ENCODE measurements at regions not wholly inside any gene's neighbourhood (a gene's known extent, or its start where the extent isn't known, plus 50 kb on each side); places are given as distances from the start of the nearest gene placed in this dataset.

DNA sequence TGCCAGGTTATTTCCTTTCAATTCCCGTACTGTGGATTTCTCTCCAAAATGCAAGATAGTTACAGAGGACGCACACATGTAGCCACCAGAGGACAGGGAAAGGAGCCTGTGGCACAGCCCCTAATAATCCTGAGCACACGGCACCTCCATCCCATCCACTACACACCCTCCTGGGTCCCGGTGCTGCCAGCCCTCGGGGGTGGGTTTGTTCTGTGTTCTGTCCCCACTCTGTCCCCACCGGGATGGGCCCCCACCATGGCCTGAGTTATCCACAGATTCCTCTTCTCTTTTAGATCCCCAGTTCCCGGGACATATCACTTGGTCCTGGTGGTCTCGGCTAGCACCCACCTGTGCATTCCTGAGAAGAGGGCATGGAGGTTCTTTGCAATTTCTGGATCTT, 196.9 kb upstream of the PPP2R2D start:
- TF ChIP-seq, protein P1, sequence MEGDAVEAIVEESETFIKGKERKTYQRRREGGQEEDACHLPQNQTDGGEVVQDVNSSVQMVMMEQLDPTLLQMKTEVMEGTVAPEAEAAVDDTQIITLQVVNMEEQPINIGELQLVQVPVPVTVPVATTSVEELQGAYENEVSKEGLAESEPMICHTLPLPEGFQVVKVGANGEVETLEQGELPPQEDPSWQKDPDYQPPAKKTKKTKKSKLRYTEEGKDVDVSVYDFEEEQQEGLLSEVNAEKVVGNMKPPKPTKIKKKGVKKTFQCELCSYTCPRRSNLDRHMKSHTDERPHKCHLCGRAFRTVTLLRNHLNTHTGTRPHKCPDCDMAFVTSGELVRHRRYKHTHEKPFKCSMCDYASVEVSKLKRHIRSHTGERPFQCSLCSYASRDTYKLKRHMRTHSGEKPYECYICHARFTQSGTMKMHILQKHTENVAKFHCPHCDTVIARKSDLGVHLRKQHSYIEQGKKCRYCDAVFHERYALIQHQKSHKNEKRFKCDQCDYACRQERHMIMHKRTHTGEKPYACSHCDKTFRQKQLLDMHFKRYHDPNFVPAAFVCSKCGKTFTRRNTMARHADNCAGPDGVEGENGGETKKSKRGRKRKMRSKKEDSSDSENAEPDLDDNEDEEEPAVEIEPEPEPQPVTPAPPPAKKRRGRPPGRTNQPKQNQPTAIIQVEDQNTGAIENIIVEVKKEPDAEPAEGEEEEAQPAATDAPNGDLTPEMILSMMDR (IDR thresholded peaks at IDR 0.05) = no peak
- TF ChIP-seq POLR2AphosphoS5 (IDR thresholded peaks at IDR 0.05) = no peak
- TF ChIP-seq POLR2A (IDR thresholded peaks at IDR 0.05) = no peak
- no peak for TF ChIP-seq EP300 (IDR thresholded peaks at IDR 0.05)

Measured in gastroesophageal sphincter (tissue), 3 donors.